Jurkat, Clone E6-1 (cell line): ENCODE measurements at regions not wholly inside any gene's neighbourhood (a gene's known extent, or its start where the extent isn't known, plus 50 kb on each side); places are given as distances from the start of the nearest gene placed in this dataset.
"Not testable (repeated sequence)": the region's sequence is repeated elsewhere in the genome, so short reads cannot be mapped to it uniquely, and the experiment has no call there.

Experiments
- DNase-seq: peaks from one replicate; pipeline ENCODE4 v3.0.0-alpha.2; 2011; ENCODE audit warnings: low read depth, low spot score
- H3K4me3 ChIP-seq: 2 replicates; pipeline ENCODE4 v1.5.1; 2011; ENCODE audit warnings: mild to moderate bottlenecking, low read length, control low read depth, moderate library complexity

DNA sequence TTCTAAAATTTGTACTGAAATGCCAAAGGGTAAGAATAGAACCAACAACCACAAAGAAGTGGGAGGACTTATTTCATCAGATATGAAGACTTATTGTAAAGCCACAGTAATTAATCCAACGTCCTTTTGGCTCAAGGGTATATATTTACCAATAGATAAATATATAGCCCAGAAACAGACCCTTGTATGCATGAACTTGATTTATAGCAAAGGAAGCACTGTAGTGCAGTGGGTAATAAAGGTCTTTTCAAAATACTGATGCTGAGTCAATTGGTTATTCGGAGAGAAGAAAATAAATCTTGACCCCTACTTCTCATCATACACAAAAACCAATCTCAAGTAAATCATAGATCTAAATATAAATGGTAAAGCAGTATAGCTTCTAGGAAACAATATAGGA lies 200.5 kb upstream of the ST6GAL2 start:
- no peak overlapping the region for H3K4me3 ChIP-seq
- DNase-seq: no peak

DNA sequence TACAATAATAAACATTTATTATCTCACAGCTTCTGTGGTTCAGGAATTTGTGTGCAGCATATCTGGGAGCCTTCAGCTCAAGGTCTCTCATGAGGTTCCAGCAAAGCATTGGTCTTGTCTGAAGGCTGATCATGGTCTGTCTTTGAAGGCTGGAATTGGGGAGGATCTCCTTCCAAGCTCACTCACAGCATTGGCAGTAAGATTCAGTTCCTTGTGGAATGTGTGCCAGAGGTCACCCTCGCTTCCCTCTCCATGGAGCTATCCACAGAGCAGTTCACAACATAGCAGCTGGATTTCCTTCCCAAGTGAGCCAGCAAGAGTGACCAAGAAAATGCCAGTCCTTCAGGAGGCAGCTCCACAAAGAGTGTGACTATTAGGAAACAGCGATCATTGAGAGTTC lies 202.2 kb upstream of the ST6GAL2 start:
- DNase-seq: no peak
- no peak overlapping the region for H3K4me3 ChIP-seq

DNA sequence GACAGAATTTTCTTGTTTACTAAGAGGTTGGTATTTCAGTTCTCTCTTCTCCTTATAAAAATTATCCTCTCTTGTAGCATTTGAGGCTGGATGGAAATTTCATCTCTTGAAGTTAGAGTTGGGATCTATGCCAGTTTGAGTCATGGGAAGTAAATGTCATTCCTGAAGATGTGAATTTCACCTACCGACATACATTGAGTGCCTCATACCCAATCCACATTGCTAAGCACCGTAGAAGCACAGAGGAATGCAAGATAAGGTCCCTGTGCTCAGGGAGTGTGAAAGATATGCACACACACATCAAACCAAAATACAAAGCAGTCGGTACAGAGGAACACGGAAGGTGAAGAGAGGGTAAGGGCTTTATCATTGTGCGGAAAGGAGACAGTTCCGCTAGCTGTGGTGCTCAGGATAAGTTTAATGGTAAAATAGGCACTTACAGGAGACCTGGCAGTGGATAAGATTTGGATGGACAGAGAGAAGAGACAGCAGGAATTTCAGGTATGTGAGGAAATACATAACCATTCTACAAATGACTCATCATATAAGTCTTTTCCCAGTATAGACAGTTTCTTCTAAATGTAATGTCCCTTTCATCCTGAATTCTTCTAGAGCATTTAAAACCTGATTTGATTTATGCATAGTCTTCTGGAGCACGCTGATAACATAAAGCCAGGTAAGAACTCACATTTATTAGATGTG lies 205.3 kb upstream of the ST6GAL2 start:
- no peak for DNase-seq
- H3K4me3 ChIP-seq: no peak overlapping the region

DNA sequence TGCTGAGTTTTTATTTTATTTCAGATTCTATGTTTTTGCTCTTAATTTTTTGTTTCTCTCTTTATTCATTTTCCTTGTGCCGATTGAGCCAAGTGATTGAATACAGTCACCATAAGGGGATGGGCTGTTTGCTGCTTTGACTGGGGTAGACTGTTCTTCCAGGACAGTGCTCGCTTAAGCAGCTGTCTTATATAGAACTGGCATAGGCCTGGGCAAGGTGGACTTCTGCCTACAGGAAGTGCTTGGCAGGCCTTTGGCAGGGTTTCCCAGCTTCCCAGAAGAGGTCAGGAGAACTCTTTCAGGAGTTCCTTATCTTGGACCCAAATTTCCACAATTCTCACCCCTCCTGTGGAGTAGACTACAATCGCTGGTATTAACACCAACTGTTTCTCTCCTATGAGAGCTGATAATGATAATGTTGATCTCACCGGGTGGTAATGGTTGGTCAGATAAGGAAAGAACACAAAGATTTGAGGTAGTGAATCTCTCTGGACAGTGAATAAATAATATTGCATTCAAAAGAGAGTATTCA lies 207.5 kb upstream of the ST6GAL2 start:
- DNase-seq: no peak
- no peak overlapping the region for H3K4me3 ChIP-seq

DNA sequence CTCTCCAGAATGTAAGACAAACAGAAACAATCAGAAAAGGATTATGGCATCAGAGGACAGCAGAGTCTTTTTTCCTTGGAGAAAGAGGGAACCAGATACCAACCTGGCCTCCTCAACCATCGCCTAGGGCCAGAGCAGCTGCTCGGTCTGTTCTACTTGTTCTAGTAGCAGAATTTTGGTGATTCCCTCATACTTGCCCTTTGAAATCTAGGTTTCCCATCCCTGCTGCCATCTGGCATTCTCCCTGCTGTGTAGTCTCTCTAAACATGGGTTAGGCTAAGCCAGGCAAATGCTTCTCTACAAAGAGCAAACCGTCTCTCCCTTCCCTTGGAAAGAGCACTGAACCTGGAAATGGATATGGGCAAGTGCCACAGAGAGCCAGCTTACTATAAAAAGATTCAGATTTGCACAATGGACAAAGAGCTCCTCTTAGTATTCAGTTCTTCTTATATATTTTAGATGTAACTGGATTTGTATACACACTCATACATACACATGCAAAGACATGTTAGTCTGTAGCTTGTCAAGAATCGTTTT lies 208.6 kb upstream of the ST6GAL2 start:
- DNase-seq: no peak
- H3K4me3 ChIP-seq: no peak overlapping the region

DNA sequence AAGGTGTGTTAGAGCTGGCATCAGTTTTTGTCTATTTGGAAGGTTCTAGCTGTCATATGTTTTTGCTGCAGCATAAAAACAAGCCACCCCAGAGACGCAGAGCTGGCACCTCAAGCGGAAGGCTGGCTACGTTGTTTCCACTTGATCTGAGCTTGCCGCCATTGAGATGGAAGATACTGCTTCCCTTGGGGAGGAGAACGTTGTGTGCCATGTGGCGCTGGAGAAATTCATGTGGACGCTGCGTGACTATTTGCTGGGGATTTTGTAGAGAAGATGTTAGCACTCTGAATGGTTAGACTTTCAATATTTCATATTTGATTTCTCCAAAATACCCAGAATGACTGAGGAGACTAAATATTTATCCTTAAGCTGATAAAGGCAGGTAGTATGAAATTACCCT lies 216.2 kb upstream of the ST6GAL2 start:
- DNase-seq: no peak
- no peak overlapping the region for H3K4me3 ChIP-seq

DNA sequence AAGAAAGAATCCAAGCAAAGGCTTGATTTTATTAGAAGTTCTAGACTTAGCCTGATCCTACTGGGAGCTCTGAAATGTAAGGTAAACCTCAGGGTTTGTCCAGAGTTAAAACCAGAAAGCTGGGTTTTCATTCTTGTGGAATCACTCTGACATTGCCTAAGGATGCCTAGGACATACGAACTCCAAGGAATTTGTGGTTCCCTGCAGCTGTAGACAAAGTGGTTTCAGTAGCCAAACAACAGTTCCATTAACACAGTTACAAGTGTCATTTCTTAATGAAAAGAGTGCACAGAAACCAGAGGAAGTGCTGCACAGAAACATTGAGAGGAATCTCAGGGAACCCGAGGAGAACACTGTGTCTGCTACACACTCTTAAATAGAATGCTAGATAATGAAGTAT lies 221.4 kb upstream of the ST6GAL2 start:
- DNase-seq: no peak
- H3K4me3 ChIP-seq: no peak overlapping the region

DNA sequence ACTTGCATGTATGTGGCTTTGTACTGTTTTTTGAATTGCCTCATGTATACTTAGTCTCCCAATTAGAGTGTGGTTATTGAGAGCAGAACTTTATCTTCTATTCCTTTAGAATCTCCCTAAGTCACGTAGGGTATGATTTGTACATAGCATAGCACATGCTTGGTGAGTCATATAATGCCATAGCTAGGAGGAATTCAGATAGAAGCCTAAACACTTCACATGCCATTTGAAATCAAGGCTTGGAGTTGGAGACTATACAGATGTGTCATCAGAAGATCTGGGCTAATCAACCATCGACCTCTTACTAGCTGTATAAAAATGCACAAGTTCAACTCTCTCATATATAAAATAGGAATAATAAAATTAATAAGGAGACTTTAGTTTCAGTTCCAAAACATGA lies 222.6 kb upstream of the ST6GAL2 start:
- no peak overlapping the region for H3K4me3 ChIP-seq
- DNase-seq: no peak

DNA sequence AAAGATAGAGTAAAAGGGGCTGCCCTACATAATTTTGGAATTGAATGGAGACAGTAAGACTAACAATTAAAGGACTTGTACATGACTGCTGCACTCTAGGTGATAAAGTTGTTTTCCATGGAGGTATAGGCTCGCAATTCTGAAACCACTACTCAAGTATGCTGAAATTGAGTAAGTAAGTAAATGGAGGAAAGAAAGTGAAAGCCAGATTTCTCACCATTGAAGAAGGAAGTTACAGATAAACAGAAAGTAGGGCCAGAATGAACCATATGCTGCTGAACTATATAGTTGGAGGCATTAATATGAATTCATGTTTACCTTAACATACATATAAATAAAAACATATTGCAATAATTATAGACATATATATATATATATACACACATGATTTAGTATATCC lies 225.7 kb upstream of the ST6GAL2 start:
- no peak overlapping the region for H3K4me3 ChIP-seq
- no peak for DNase-seq

DNA sequence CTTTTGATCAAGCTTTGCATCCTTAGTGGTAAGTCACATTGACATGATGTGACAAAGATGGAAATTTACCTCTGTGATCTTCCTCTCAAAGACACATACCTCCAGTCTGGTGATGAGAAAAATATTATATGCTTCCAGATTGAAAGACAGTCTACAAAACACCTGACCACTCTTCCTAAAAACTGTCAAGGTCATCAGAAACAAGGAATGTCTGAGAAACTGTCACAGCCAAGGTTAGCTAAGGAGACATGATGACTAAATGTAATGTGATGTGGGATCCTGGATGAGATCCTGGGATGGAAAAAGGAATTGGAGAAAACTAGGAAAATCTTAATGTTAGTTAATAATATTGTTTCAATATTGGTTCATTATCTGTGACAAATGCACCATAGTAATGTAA lies 226.6 kb upstream of the ST6GAL2 start:
- H3K4me3 ChIP-seq: no peak overlapping the region
- no peak for DNase-seq

DNA sequence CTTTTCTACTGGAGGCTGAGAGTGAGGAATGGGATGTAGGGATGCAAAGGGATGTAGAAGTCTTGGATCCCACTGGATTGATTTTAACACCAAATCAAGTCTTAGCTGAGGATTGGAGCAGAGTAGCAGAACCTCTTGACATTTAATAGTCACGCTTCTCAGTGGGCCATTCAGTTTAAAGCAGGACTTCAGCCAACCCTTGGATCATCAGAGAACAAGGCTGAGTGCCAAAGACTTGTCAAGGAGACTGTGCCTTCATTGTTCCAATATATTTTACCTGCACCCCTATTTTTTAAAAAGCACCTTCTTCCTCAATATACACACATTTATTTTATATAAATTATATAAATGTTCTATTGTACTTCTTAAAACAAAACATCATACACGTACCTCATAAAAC lies 242.4 kb upstream of the ST6GAL2 start:
- H3K4me3 ChIP-seq: no peak overlapping the region
- DNase-seq: no peak

DNA sequence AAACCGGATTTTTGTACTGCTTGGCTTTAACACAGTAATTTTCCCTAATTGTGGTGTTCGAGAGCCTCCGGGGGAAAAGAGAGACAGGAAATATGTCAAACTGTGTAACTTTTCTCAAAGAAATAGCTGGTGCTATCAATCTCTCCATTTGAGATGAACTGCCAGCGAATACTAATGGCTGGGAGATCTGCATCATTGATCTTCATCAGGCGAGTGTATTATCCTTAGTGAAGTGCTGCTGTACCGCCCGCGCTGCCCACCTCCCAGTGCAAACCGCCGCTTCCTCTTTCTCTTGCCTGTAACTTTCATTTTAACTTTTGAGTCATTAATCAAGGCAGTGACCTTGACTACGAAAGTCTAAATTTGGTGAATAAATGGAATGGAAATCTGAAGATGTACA lies 246.1 kb upstream of the ST6GAL2 start:
- no peak overlapping the region for H3K4me3 ChIP-seq
- no peak for DNase-seq

DNA sequence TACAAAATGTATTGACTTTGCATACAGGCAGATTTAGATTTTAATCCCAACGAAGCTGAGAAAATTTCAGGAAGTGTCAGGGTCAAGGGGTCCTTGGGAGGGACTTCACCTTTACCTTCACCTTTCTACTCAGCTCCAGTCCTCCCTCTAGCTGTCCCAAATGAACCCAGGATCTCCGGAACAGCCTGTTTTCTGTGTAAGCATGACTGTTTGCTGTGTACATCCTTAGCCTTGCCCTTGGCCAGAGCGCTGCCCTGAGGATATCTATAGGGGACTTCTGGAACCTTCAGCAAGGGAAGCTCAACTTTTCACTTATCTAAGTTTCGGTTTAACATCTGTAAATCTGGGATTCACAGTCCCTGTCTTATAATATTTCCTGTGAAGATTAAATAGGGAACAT lies 246.8 kb upstream of the ST6GAL2 start:
- no peak overlapping the region for H3K4me3 ChIP-seq

DNA sequence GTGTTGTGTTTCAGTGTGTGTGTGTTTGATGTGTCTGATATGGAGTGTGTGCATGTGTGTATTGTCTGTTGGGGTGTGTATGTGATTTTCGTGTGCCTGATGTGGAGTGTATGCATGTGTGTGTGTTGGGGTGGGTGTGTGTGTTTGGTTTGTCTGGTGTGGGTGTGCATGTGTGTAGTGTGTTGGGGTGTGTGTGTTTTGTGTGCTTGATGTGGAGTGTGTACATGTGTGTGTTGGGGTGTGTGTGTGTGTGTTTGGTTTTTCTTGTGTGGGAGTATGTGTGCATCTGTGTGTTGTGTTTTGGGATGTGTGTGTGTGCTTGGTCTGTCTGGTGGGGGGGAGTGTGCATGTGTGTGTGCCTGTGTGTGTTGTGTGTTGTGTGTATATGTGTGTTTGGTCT lies 247.4 kb upstream of the ST6GAL2 start:
- H3K4me3 ChIP-seq: no peak overlapping the region
- no peak for DNase-seq

More for the DNA sequence above, 246.8 kb upstream of the ST6GAL2 start:
- no peak for DNase-seq

DNA sequence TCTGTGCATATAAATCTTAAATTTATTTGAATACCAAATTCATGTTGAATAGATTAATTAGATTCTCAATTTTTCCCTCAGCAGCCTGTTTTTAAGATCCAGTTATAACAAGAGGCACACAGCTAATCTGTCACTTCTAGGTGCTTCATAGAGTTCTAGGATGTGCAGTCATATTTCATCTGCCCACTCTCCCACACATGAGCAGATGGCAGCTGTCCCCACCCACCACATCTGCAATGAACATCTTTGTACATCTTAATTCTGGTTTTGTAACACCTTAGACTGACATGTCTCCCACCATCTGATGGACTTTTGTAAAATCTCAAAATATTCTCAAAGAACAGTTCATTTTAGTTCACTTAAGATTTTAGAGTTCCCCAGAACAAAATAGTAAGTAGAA lies 250.8 kb upstream of the ST6GAL2 start:
- DNase-seq: no peak
- H3K4me3 ChIP-seq: no peak overlapping the region

DNA sequence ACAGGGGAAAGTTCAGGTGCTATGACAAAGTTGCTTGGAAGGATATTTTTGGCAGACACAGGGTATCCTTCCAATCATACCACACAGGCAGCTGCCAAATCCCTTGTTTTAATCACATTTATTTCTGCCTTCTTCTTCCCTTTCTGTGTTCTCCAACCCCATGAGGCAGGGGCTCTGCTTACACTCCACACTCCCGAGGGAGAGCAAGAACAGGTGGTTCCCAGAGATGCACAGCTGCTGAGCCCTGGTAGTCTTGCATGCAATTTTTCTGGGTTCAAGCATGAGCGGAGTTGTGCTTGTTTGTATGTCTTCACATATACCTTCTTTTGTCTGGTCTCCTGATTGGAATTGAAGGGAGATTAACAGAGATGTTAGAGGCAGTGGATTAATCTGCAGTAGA lies 251.7 kb upstream of the ST6GAL2 start:
- DNase-seq: no peak

DNA sequence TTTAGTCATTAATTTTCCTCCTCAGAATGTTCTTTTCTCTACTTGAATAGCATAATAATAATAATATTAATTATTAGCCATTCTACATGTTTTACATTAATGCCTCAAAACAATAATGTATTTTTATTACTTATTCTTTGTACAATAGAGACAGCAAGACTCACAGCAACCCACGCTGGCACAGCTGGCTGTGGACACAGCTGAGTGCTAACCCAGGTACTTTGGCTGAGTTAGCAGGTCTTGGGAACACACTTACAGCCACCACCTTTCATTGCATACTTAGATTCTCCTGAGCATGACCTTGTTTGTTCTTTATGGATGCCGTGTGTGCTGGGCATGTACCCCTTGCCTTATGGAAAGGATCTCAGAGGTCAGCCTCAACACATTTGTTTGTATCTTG lies 260.2 kb upstream of the ST6GAL2 start:
- no peak for DNase-seq

More for the DNA sequence above, 251.7 kb upstream of the ST6GAL2 start:
- H3K4me3 ChIP-seq: no peak overlapping the region

DNA sequence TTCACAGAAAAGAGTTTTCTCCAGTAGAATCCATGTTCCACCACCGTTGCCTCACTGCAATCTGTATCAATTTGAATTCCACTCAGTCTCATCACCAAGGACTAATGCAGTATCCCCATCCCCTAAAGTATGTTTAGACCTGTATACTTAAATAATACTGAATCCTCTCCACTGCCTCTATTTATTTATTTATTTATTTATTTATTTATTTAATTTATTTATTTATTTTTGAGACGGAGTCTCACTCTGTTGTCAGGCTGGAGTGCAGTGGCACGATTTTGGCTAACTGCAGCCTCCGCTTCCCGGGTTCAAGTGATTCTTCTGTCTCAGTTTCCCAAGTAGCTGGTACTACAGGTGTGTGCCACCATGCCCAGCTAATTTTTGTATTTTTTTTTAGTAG lies 260.7 kb upstream of the ST6GAL2 start:
- DNase-seq, H3K4me3 ChIP-seq: not testable (repeated sequence)

More for the DNA sequence above, 260.2 kb upstream of the ST6GAL2 start:
- no peak overlapping the region for H3K4me3 ChIP-seq

DNA sequence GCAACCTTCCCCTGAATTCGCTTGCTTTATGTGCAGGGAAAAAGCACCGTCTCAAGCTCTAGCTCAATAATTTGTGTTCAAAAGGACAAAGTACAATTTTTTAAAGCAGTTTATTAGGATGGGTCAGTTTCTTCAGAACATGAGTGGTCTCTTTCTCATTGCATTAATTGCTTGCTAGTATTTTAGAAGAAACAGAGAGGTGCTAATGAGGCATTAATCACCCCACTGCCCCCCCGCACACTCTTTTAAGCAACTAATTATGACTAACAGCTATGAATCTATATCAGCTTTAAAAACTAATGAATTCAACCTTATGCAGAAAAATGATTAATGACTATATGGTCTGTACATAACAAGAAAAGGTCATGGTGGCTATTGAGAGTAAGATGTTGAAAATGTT lies 262.1 kb upstream of the ST6GAL2 start:
- H3K4me3 ChIP-seq: no peak overlapping the region
- DNase-seq: no peak

DNA sequence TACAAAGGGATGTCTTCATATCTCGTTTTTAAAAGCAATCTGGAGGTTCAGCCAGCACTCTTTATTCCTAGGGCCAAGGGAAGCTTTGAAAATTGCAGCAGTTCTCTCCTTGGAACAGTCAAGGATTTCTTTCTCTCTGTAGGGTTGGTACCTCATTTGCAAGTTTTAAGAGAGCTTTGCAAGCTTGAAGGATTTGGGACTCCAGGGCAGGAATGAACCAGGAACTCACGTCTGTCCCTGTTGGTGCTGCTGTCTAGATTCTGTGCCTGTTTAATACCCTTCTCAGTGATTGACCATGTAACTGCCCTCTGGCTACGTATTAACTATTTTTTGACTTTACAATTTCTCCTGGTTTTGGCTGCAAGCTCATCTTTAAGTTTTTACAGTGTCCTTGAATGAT lies 262.5 kb upstream of the ST6GAL2 start:
- no peak for DNase-seq

DNA sequence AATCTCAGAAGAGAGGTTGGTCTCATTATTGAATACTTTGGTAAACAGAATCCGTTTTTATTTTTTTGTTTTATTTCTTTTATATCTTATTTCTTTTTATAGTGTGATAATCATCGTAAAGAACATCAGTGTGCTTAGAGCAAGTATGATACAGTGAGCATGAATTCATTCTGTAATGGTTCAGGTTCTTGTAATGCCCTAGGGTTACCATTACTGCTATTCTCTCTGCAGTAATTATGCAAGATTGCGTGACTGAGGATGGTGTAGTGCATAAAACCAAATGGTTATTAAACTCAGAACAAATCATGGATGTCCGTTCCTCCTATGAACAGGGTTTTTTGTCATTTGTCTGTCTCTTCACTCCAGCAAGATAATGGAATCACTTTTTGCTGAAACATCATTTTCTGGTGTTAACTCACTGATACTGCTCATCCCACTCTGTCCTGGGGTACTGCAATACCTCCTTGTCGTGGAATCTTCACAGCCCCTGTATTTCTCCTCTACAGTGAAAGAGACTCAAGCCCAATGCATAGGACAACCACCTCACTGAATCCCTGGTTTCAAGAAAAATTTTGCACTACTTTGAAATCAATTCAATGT lies 274.8 kb upstream of the ST6GAL2 start:
- no peak for DNase-seq
- no peak overlapping the region for H3K4me3 ChIP-seq

More for the DNA sequence above, 262.5 kb upstream of the ST6GAL2 start:
- H3K4me3 ChIP-seq: no peak overlapping the region
